ENCODE measurements at regions not wholly inside any gene's neighbourhood (a gene's known extent, or its start where the extent isn't known, plus 50 kb on each side); places are given as distances from the start of the nearest gene placed in this dataset.

DNA sequence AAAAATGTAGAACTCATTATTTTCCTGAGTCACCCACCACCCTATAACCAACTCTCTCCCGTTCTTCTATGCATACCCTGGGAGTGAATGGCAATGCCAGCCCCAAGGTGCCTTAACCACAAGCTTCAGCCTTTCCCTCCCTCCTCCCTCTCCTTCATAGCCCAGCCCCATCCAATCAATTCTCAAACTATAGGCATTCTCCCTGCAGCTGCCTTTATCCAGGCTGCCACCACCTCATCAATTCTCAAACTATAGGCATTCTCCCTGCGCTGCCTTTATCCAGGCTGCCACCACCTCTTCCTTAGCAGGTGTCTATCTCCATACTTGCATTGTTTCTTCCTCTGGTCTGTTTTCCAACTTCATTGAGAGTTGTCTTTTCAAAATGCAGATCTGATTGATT, 77.1 kb downstream of the PLEKHG1 start:
- TF ChIP-seq, protein P1, sequence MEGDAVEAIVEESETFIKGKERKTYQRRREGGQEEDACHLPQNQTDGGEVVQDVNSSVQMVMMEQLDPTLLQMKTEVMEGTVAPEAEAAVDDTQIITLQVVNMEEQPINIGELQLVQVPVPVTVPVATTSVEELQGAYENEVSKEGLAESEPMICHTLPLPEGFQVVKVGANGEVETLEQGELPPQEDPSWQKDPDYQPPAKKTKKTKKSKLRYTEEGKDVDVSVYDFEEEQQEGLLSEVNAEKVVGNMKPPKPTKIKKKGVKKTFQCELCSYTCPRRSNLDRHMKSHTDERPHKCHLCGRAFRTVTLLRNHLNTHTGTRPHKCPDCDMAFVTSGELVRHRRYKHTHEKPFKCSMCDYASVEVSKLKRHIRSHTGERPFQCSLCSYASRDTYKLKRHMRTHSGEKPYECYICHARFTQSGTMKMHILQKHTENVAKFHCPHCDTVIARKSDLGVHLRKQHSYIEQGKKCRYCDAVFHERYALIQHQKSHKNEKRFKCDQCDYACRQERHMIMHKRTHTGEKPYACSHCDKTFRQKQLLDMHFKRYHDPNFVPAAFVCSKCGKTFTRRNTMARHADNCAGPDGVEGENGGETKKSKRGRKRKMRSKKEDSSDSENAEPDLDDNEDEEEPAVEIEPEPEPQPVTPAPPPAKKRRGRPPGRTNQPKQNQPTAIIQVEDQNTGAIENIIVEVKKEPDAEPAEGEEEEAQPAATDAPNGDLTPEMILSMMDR (CRISPR knock-in tag; IDR thresholded peaks at IDR 0.05), result no peak
- no peak for TF ChIP-seq XRCC5 (optimal IDR thresholded peaks at IDR 0.05; ENCODE audit: low read length)
- TF ChIP-seq ZFX (CRISPR knock-in tag; IDR thresholded peaks at IDR 0.05; ENCODE audit: low read depth), result no peak
- TF ChIP-seq, protein P2, sequence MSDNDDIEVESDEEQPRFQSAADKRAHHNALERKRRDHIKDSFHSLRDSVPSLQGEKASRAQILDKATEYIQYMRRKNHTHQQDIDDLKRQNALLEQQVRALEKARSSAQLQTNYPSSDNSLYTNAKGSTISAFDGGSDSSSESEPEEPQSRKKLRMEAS (IDR thresholded peaks at IDR 0.05), result no peak
- TF ChIP-seq, protein P3, sequence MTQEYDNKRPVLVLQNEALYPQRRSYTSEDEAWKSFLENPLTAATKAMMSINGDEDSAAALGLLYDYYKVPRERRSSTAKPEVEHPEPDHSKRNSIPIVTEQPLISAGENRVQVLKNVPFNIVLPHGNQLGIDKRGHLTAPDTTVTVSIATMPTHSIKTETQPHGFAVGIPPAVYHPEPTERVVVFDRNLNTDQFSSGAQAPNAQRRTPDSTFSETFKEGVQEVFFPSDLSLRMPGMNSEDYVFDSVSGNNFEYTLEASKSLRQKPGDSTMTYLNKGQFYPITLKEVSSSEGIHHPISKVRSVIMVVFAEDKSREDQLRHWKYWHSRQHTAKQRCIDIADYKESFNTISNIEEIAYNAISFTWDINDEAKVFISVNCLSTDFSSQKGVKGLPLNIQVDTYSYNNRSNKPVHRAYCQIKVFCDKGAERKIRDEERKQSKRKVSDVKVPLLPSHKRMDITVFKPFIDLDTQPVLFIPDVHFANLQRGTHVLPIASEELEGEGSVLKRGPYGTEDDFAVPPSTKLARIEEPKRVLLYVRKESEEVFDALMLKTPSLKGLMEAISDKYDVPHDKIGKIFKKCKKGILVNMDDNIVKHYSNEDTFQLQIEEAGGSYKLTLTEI (CRISPR knock-in tag; conservative IDR thresholded peaks at IDR 0.05), result no peak
- TF ChIP-seq, protein P4, sequence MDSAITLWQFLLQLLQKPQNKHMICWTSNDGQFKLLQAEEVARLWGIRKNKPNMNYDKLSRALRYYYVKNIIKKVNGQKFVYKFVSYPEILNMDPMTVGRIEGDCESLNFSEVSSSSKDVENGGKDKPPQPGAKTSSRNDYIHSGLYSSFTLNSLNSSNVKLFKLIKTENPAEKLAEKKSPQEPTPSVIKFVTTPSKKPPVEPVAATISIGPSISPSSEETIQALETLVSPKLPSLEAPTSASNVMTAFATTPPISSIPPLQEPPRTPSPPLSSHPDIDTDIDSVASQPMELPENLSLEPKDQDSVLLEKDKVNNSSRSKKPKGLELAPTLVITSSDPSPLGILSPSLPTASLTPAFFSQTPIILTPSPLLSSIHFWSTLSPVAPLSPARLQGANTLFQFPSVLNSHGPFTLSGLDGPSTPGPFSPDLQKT (CRISPR knock-in tag; IDR thresholded peaks at IDR 0.05; ENCODE audit: borderline replicate concordance), result no peak

Data from HepG2 (cell line).